K562 (cell line): ENCODE measurements at regions not wholly inside any gene's neighbourhood (a gene's known extent, or its start where the extent isn't known, plus 50 kb on each side); places are given as distances from the start of the nearest gene placed in this dataset.

Experiments used
- ATAC-seq: fragments of 200-7000 bp; cut with Tn5 transposase; 3 replicates; pipeline ENCODE4 v1.9.1; 2020; ENCODE audit warnings: moderate library complexity
- BruUV-seq: library from RNA; stranded (reverse); fragments of 400-500 nt; replicated peaks from 2 replicates; lab custom pipeline; 2021; lab: Mats Ljungman, UMichigan
- CTCF ChIA-PET: fragments of 300-600 bp; formaldehyde crosslinking; extraction: SDS; loops from one replicate; lab custom pipeline; 2021; ENCODE audit warnings: low intra/inter-chr PET ratio; lab: Yijun Ruan, JAX
- POLR2A ChIA-PET: fragments of 300-600, 350-650 bp; sonication (Branson Sonifier 250); formaldehyde crosslinking; extraction: SDS; loops from one replicate; lab custom pipeline; 2021; ENCODE audit warnings: antibody characterized with exemption, inconsistent platforms; lab: Yijun Ruan, JAX
- DNase-seq, 4 experiments: peaks; one replicate each; pipeline versions ENCODE4 v3.0.0 to v3.0.0-alpha.2; 2011 to 2018; ENCODE audit warnings: low spot score in 3 of 4, mixed read lengths in 3 of 4; ENCODE audit errors: extremely low read depth in 1 of 4
- FAIRE-seq: peaks from 2 replicates; lab custom pipeline; 2011; peaks lifted over from hg19 to GRCh38; lab: Jason Lieb, UNC
- H2AFZ ChIP-seq: 2 replicates; pipeline ENCODE4 v1.6.0; 2011; ENCODE audit warnings: low read depth, low read length, control low read depth, inconsistent platforms
- H3K27ac ChIP-seq: fragments of 200-600 bp; 3 replicates; pipeline ENCODE4 v1.8.0; 2011; ENCODE audit warnings: low read depth, mild to moderate bottlenecking, control low read depth, inconsistent platforms, low read length, moderate library complexity, mixed read lengths; ENCODE audit errors: extremely low read depth
- H3K27me3 ChIP-seq, 2 experiments: fragments of 300-600 bp in 1 of 2; 2 replicates in 1 of 2; 3 replicates in 1 of 2; pipeline versions ENCODE4 v1.6.0 to v1.8.0; 2011; ENCODE audit warnings: inconsistent platforms in 2 of 2, low read length in 2 of 2, mild to moderate bottlenecking in 1 of 2, mixed read lengths in 1 of 2, moderate library complexity in 1 of 2; ENCODE audit not compliant: control insufficient read depth in 2 of 2, insufficient read depth in 2 of 2
- H3K36me3 ChIP-seq: fragments of 300-600 bp; 3 replicates; pipeline ENCODE4 v1.8.0; 2011; ENCODE audit warnings: mild to moderate bottlenecking, low read length, inconsistent platforms; ENCODE audit not compliant: control insufficient read depth, insufficient read depth
- H3K4me1 ChIP-seq, 2 experiments: fragments of 200-600 bp in 1 of 2; replicated peaks in 1 of 2; 2 replicates in 1 of 2; 3 replicates in 1 of 2; pipeline versions ENCODE4 v1.5.1 to v1.8.0; 2011; ENCODE audit warnings: inconsistent platforms in 2 of 2, low read length in 2 of 2, mild to moderate bottlenecking in 1 of 2, mixed read lengths in 1 of 2, moderate library complexity in 1 of 2; ENCODE audit not compliant: control insufficient read depth in 2 of 2, insufficient read depth in 2 of 2
- H3K4me2 ChIP-seq: 2 replicates; pipeline ENCODE4 v1.6.1; 2011; ENCODE audit warnings: low read length, control low read depth, inconsistent platforms, mixed read lengths; ENCODE audit not compliant: insufficient read depth
- H3K4me3 ChIP-seq: fragments of 200-600 bp; sonication (generic), shearing (Covaris generic); 2 replicates; pipeline ENCODE4 v1.5.1; 2016; ENCODE audit warnings: control low read depth, inconsistent platforms
- H3K79me2 ChIP-seq: fragments of 200-600 bp; 3 replicates; pipeline ENCODE4 v1.8.0; 2011; ENCODE audit warnings: low read length, inconsistent platforms; ENCODE audit not compliant: control insufficient read depth, insufficient read depth
- H3K9ac ChIP-seq, 2 experiments: 2 replicates each; pipeline versions ENCODE4 v1.6.0 to v1.6.1; 2011; ENCODE audit warnings: low read depth in 2 of 2, low read length in 2 of 2, control low read depth in 1 of 2, inconsistent platforms in 1 of 2, mild to moderate bottlenecking in 1 of 2, mixed read lengths in 1 of 2; ENCODE audit not compliant: insufficient read depth in 1 of 2
- H3K9me1 ChIP-seq: one replicate; pipeline ENCODE4 v1.6.0; 2011; ENCODE audit warnings: inconsistent platforms, mild to moderate bottlenecking, low read length, moderate library complexity; ENCODE audit not compliant: control insufficient read depth, insufficient read depth
- H3K9me3 ChIP-seq: replicated peaks from 2 replicates; pipeline ENCODE4 v1.5.1; 2011; ENCODE audit warnings: low read depth, low read length, inconsistent platforms; ENCODE audit not compliant: control insufficient read depth, insufficient read depth
- H4K20me1 ChIP-seq: replicated peaks from 2 replicates; pipeline ENCODE4 v1.6.1; 2011; ENCODE audit warnings: low read length, inconsistent platforms, mixed read lengths; ENCODE audit not compliant: control insufficient read depth, insufficient read depth
- CHD2 ChIP-seq: IDR thresholded peaks from 2 replicates; pipeline ENCODE4 v1.6.1; 2011; ENCODE audit warnings: low read depth, low read length
- CHD4 ChIP-seq: fragments of 200-600 bp; sonication (generic); IDR thresholded peaks from 3 replicates; pipeline ENCODE4 v1.6.1; 2012; ENCODE audit warnings: low read depth, mild to moderate bottlenecking, mixed read lengths, low read length, inconsistent platforms; ENCODE audit not compliant: insufficient read depth, insufficient replicate concordance, poor library complexity, severe bottlenecking
- FOXA3 ChIP-seq, 2 experiments: fragments of 450-650 bp in 1 of 2; sonication (generic) in 1 of 2; formaldehyde crosslinking; IDR thresholded peaks in 1 of 2; conservative IDR thresholded peaks in 1 of 2; 2 replicates each; pipeline versions ENCODE4 v1.4.0 to v1.8.0; 2020 to 2022; ENCODE audit warnings: mild to moderate bottlenecking in 2 of 2, missing genetic modification reagents in 1 of 2
- HMG20B ChIP-seq: fragments of 250-450 bp; sonication (Bioruptor Pico); IDR thresholded peaks from 2 replicates; pipeline ENCODE4 v1.5.0; 2021; ENCODE audit warnings: mild to moderate bottlenecking
- HOXB6 ChIP-seq: fragments of 250-450 bp; sonication (Bioruptor Pico); IDR thresholded peaks from 2 replicates; pipeline ENCODE4 v1.5.1; 2022; ENCODE audit warnings: mild to moderate bottlenecking, borderline replicate concordance
- NFIX ChIP-seq: fragments of 250-450 bp; sonication (Bioruptor Pico); IDR thresholded peaks from 2 replicates; pipeline ENCODE4 v1.4.0; 2020; ENCODE audit warnings: low read depth, mild to moderate bottlenecking, moderate library complexity
- PHF8 ChIP-seq: fragments of 200-600 bp; sonication (generic); IDR thresholded peaks from 2 replicates; pipeline ENCODE4 v1.6.1; 2012; ENCODE audit warnings: mixed run types, mild to moderate bottlenecking, inconsistent platforms, low read length, moderate library complexity, borderline replicate concordance
- RNF2 ChIP-seq: sonication (generic); IDR thresholded peaks from 2 replicates; pipeline ENCODE4 v1.6.1; 2016
- RUNX1 ChIP-seq: sonication (generic); IDR thresholded peaks from 2 replicates; pipeline ENCODE4 v1.6.1; 2016; ENCODE audit warnings: antibody characterized with exemption, low read depth
- TEAD2 ChIP-seq: fragments of 450-650 bp; IDR thresholded peaks from 2 replicates; pipeline ENCODE4 v1.6.1; 2016; ENCODE audit warnings: missing genetic modification characterization, control low read depth, missing compliant biosample characterization
- YY1 ChIP-seq, 3 experiments: IDR thresholded peaks; 2 replicates each; pipeline ENCODE4 v1.6.1; 2011; ENCODE audit warnings: low read length in 2 of 3, mild to moderate bottlenecking in 2 of 3, moderate library complexity in 2 of 3, borderline replicate concordance in 1 of 3, control low read depth in 1 of 3, low read depth in 1 of 3; ENCODE audit not compliant: insufficient read depth in 3 of 3, insufficient replicate concordance in 2 of 3, control insufficient read depth in 1 of 3, insufficient read length in 1 of 3; ENCODE audit errors: extremely low read depth in 1 of 3
- ZBED1 ChIP-seq: IDR thresholded peaks from 2 replicates; pipeline ENCODE4 v1.6.1; 2014
- ZNF140 ChIP-seq: fragments of 250-450 bp; sonication (Bioruptor Pico); IDR thresholded peaks from 2 replicates; pipeline ENCODE4 v1.8.0; 2021; ENCODE audit warnings: moderate library complexity, mild to moderate bottlenecking, inconsistent platforms
- ZNF3 ChIP-seq: fragments of 250-450 bp; sonication (Bioruptor Pico); IDR thresholded peaks from 2 replicates; pipeline ENCODE4 v1.5.0; 2021; ENCODE audit warnings: mild to moderate bottlenecking, moderate library complexity
- ZNF586 ChIP-seq: fragments of 450-650 bp; formaldehyde crosslinking; conservative IDR thresholded peaks from 2 replicates; pipeline ENCODE4 v1.4.0; 2020; ENCODE audit warnings: mild to moderate bottlenecking, moderate library complexity
- WGBS: fragments of 100-300 bp; shearing (Covaris generic); methylation state at CpG from one replicate; pipeline ENCODE4 v1.1.6; 2016; ENCODE audit warnings: low coverage, mixed read lengths; ENCODE audit not compliant: insufficient coverage; ENCODE audit errors: missing lambda C conversion rate; 5-methylcytosine and 5-hydroxymethylcytosine counted together
- in situ Hi-C: fragments of 300-500 bp; cut with MboI; formaldehyde crosslinking; loops from 4 replicates; pipeline ENCODE4 v1.15.0; 2018; ENCODE audit warnings: inconsistent platforms, mixed read lengths
- intact Hi-C: fragments of 100-400 bp; cut with micrococcal nuclease; formaldehyde crosslinking; loops from 2 replicates; pipeline ENCODE4 v1.14.2; 2022
- TF ChIP-seq, protein P1 (sequence below): fragments of 200-800 bp; sonication (Bioruptor generic); IDR thresholded peaks from 2 replicates; pipeline ENCODE4 v1.6.1; 2016; ENCODE audit warnings: missing genetic modification characterization, missing compliant biosample characterization

DNA sequence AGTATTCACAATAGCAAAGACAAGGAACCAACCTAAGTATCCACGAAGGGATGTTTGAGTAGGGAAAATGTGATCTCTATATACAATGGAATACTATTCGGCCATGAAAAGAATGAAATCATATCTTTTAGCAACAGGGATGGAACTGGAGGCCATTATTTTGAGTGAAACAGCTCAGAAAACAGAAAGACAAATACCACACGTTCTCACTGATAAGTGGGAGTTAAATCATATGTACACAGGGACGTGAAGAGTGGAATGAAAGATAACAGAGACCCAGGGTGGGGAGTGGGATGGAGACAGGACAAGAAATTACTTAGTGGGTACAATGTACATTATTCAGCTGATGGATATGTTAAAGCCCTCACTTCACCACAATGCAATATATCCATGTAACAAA, 1012.7 kb downstream of the TBC1D22A start:
- Histone ChIP-seq H3K27me3 (no peaks in the 10 kb centered on the region), H3K9me3 (no peaks in the 10 kb centered on the region), H3K4me2 (no peak overlapping the region), H3K9ac (no peak overlapping the region), H3K27ac (no peak overlapping the region), H3K9me1 (no peaks in the 10 kb centered on the region), H3K4me3 (no peak overlapping the region), H2AFZ (no peak overlapping the region), H4K20me1 (no peaks in the 10 kb centered on the region), H3K4me1 (peaks cover 6 to 14% of the 10 kb centered on the region in 2 experiments; a peak in 4 of 5 replicates), H3K36me3 (no peaks in the 10 kb centered on the region; the same call in 2 of the 3 replicates), H3K79me2 (no peaks in the 10 kb centered on the region)
- ATAC-seq (no peak), DNase-seq (peak in 1 of 4 experiments; percentile 7), FAIRE-seq (no peak)
- ChIA-PET CTCF (no interaction called here), POLR2A (no interaction called here)
- WGBS: 21% methylated on average over 4 of the region's 4 CpGs
- no TSS peak for BruUV-seq
- in situ Hi-C loops: no loop called here
- intact Hi-C loops: loop anchor here (10.0 kb wide), 1 partner anchor 150 kb away; no protein-coding TSS in a partner anchor
- TF ChIP-seq ZBED1 (no peak), TEAD2 (no peak), ZNF140 (CRISPR knock-in tag) (no peak), RUNX1 (no peak), RNF2 (no peak), HOXB6 (CRISPR knock-in tag) (no peak), NFIX (CRISPR knock-in tag) (no peak), HMG20B (CRISPR knock-in tag) (no peak), CHD2 (no peak), ZNF586 (CRISPR knock-in tag) (no peak), ZNF3 (CRISPR knock-in tag) (no peak), PHF8 (no peak), FOXA3 (CRISPR knock-in tag; conservative IDR thresholded peaks at IDR 0.05 in 1 of 2, IDR thresholded peaks at IDR 0.05 in 1 of 2) (0 out of 4 replicates have a peak, but pooled peaks of 1 of the 2 experiments have one; percentile 18), YY1 (IDR thresholded peaks at IDR 0.05; ENCODE audit: borderline replicate concordance in 1 of 3, control insufficient read depth in 1 of 3, extremely low read depth in 1 of 3, insufficient read depth in 3 of 3, insufficient read length in 1 of 3, insufficient replicate concordance in 2 of 3, low read depth in 1 of 3, low read length in 2 of 3) (no peak), CHD4 (no peak)
- TF ChIP-seq, protein P1, sequence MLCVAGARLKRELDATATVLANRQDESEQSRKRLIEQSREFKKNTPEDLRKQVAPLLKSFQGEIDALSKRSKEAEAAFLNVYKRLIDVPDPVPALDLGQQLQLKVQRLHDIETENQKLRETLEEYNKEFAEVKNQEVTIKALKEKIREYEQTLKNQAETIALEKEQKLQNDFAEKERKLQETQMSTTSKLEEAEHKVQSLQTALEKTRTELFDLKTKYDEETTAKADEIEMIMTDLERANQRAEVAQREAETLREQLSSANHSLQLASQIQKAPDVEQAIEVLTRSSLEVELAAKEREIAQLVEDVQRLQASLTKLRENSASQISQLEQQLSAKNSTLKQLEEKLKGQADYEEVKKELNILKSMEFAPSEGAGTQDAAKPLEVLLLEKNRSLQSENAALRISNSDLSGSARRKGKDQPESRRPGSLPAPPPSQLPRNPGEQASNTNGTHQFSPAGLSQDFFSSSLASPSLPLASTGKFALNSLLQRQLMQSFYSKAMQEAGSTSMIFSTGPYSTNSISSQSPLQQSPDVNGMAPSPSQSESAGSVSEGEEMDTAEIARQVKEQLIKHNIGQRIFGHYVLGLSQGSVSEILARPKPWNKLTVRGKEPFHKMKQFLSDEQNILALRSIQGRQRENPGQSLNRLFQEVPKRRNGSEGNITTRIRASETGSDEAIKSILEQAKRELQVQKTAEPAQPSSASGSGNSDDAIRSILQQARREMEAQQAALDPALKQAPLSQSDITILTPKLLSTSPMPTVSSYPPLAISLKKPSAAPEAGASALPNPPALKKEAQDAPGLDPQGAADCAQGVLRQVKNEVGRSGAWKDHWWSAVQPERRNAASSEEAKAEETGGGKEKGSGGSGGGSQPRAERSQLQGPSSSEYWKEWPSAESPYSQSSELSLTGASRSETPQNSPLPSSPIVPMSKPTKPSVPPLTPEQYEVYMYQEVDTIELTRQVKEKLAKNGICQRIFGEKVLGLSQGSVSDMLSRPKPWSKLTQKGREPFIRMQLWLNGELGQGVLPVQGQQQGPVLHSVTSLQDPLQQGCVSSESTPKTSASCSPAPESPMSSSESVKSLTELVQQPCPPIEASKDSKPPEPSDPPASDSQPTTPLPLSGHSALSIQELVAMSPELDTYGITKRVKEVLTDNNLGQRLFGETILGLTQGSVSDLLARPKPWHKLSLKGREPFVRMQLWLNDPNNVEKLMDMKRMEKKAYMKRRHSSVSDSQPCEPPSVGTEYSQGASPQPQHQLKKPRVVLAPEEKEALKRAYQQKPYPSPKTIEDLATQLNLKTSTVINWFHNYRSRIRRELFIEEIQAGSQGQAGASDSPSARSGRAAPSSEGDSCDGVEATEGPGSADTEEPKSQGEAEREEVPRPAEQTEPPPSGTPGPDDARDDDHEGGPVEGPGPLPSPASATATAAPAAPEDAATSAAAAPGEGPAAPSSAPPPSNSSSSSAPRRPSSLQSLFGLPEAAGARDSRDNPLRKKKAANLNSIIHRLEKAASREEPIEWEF (CRISPR knock-in tag): no peak
